NT2/D1 (cell line): ENCODE measurements at regions not wholly inside any gene's neighbourhood (a gene's known extent, or its start where the extent isn't known, plus 50 kb on each side); places are given as distances from the start of the nearest gene placed in this dataset.

Source experiments
- DNase-seq: peaks from one replicate; pipeline ENCODE4 v3.0.0-alpha.2; 2011; ENCODE audit warnings: low read depth, low spot score
- H3K27me3 ChIP-seq: 2 replicates; pipeline ENCODE4 v1.6.0; 2011; ENCODE audit warnings: mild to moderate bottlenecking; ENCODE audit not compliant: insufficient read length, insufficient read depth
- H3K36me3 ChIP-seq: 2 replicates; pipeline ENCODE4 v1.6.1; 2011; ENCODE audit warnings: mild to moderate bottlenecking, low read length, mixed read lengths; ENCODE audit not compliant: insufficient read depth, insufficient read length
- H3K4me1 ChIP-seq: 2 replicates; pipeline ENCODE4 v1.5.1; 2011; ENCODE audit not compliant: insufficient read depth, insufficient read length
- H3K4me3 ChIP-seq: 2 replicates; pipeline ENCODE4 v1.5.1; 2011; ENCODE audit warnings: low read depth; ENCODE audit not compliant: insufficient read length
- H3K9ac ChIP-seq: 2 replicates; pipeline ENCODE4 v1.6.0; 2011; ENCODE audit warnings: low read depth; ENCODE audit not compliant: insufficient read length
- H3K9me3 ChIP-seq: 2 replicates; pipeline ENCODE4 v1.5.1; 2011; ENCODE audit warnings: mild to moderate bottlenecking, low read length; ENCODE audit not compliant: insufficient read depth
- SUZ12 ChIP-seq: IDR thresholded peaks from 2 replicates; pipeline ENCODE4 v1.6.1; 2011; ENCODE audit not compliant: insufficient read length, insufficient read depth; ENCODE audit errors: extremely low read depth
- YY1 ChIP-seq: IDR thresholded peaks from 2 replicates; pipeline ENCODE4 v1.6.1; 2011; ENCODE audit not compliant: insufficient read length, insufficient read depth
- ZNF274 ChIP-seq: IDR thresholded peaks from 2 replicates; pipeline ENCODE4 v1.6.1; 2011; ENCODE audit warnings: mild to moderate bottlenecking, low read depth, low read length

- H3K9ac ChIP-seq: no peak overlapping the region
- H3K4me1 ChIP-seq: peaks cover 3% of the 10 kb centered on the region
- no peak overlapping the region for H3K4me3 ChIP-seq
- DNase-seq: peak; percentile 39
- H3K27me3 ChIP-seq: no peaks in the 10 kb centered on the region
- H3K36me3 ChIP-seq: no peaks in the 10 kb centered on the region
- TF ChIP-seq ZNF274: no peak
- no peak for TF ChIP-seq YY1
- no peak for TF ChIP-seq SUZ12
- no peaks in the 10 kb centered on the region for H3K9me3 ChIP-seq
Measured at GRCh38 chr21:31609081-31609480, 50.4 kb upstream of the SOD1 start.

- Histone ChIP-seq H3K9me3 (no peaks in the 10 kb centered on the region), H3K27me3 (no peaks in the 10 kb centered on the region), H3K4me1 (peaks cover 3% of the 10 kb centered on the region), H3K9ac (no peak overlapping the region), H3K36me3 (no peaks in the 10 kb centered on the region), H3K4me3 (no peak overlapping the region)
- DNase-seq: no peak
- TF ChIP-seq ZNF274: no peak
- no peak for TF ChIP-seq YY1
- no peak for TF ChIP-seq SUZ12
Measured at GRCh38 chr21:31607791-31608190, 51.7 kb upstream of the SOD1 start.

GRCh38 chr21:31606081-31606874 lies 53.2 kb upstream of the SOD1 start:
- Histone ChIP-seq H3K4me1 (peaks cover 3% of the 10 kb centered on the region), H3K27me3 (no peaks in the 10 kb centered on the region), H3K9ac (no peak overlapping the region), H3K4me3 (no peak overlapping the region), H3K36me3 (no peaks in the 10 kb centered on the region), H3K9me3 (no peaks in the 10 kb centered on the region)
- no peak for TF ChIP-seq YY1
- TF ChIP-seq SUZ12: no peak
- TF ChIP-seq ZNF274: no peak
- no peak for DNase-seq

- peak; percentile 79 for DNase-seq
- Histone ChIP-seq H3K4me3 (no peak overlapping the region), H3K4me1 (peaks cover 3% of the 10 kb centered on the region), H3K36me3 (no peaks in the 10 kb centered on the region), H3K9me3 (no peaks in the 10 kb centered on the region), H3K27me3 (no peaks in the 10 kb centered on the region), H3K9ac (no peak overlapping the region)
- TF ChIP-seq SUZ12 (no peak), ZNF274 (no peak), YY1 (no peak)
Measured at GRCh38 chr21:31604591-31605190, 54.8 kb upstream of the SOD1 start.

GRCh38 chr21:31599563-31599962 lies 59.9 kb upstream of the SOD1 start:
- H3K9ac ChIP-seq: no peak overlapping the region
- H3K9me3 ChIP-seq: no peaks in the 10 kb centered on the region; the same call in 1 of the 2 replicates
- no peaks in the 10 kb centered on the region for H3K36me3 ChIP-seq
- H3K4me1 ChIP-seq: no peaks in the 10 kb centered on the region
- H3K27me3 ChIP-seq: no peaks in the 10 kb centered on the region
- no peak for DNase-seq
- TF ChIP-seq SUZ12 (no peak), ZNF274 (no peak), YY1 (no peak)
- H3K4me3 ChIP-seq: no peak overlapping the region

- no peaks in the 10 kb centered on the region for H3K4me1 ChIP-seq
- no peaks in the 10 kb centered on the region for H3K27me3 ChIP-seq
- DNase-seq: no peak
- TF ChIP-seq SUZ12 (no peak), ZNF274 (no peak), YY1 (no peak)
- no peaks in the 10 kb centered on the region for H3K36me3 ChIP-seq
- no peak overlapping the region for H3K9ac ChIP-seq
- no peaks in the 10 kb centered on the region; the same call in 1 of the 2 replicates for H3K9me3 ChIP-seq
- H3K4me3 ChIP-seq: no peak overlapping the region
Measured at GRCh38 chr21:31599013-31599412, 60.5 kb upstream of the SOD1 start.

- Histone ChIP-seq H3K27me3 (no peaks in the 10 kb centered on the region), H3K9ac (no peak overlapping the region), H3K9me3 (no peaks in the 10 kb centered on the region; the same call in 1 of the 2 replicates), H3K36me3 (no peaks in the 10 kb centered on the region), H3K4me1 (no peaks in the 10 kb centered on the region), H3K4me3 (no peak overlapping the region)
- TF ChIP-seq ZNF274 (no peak), SUZ12 (no peak), YY1 (no peak)
- no peak for DNase-seq
Measured at GRCh38 chr21:31597683-31598082, 61.8 kb upstream of the SOD1 start.
